ENCODE measurements at regions not wholly inside any gene's neighbourhood (a gene's known extent, or its start where the extent isn't known, plus 50 kb on each side); places are given as distances from the start of the nearest gene placed in this dataset.

GRCh38 chr13:74929436-74929835 is 552.5 kb downstream of the TBC1D4 start:
- no peak for DNase-seq
- Histone ChIP-seq H3K36me3 (no peaks in the 10 kb centered on the region), H3K9me3 (replicated peaks) (peaks cover 36% of the 10 kb centered on the region), H3K27ac (replicated peaks) (no peak overlapping the region), H3K4me1 (no peaks in the 10 kb centered on the region), H3K4me3 (no peak overlapping the region), H3K27me3 (ENCODE audit: low read depth) (no peaks in the 10 kb centered on the region)
- TF ChIP-seq CTCF (IDR thresholded peaks at IDR 0.05; ENCODE audit: borderline replicate concordance) = no peak
- intact Hi-C loops (cut with micrococcal nuclease) = no loop called here

GRCh38 chr13:74927823-74928222 is 554.1 kb downstream of the TBC1D4 start:
- no peaks in the 10 kb centered on the region for H3K4me1 ChIP-seq
- no peaks in the 10 kb centered on the region for H3K27me3 ChIP-seq (ENCODE audit: low read depth)
- no peak for DNase-seq
- no peaks in the 10 kb centered on the region for H3K36me3 ChIP-seq
- TF ChIP-seq CTCF (IDR thresholded peaks at IDR 0.05; ENCODE audit: borderline replicate concordance) = no peak
- intact Hi-C loops (cut with micrococcal nuclease) = no loop called here
- no peak overlapping the region for H3K4me3 ChIP-seq
- H3K9me3 ChIP-seq (replicated peaks) = peaks cover 52% of the 10 kb centered on the region
- no peak overlapping the region for H3K27ac ChIP-seq (replicated peaks)

- DNase-seq = no peak
- H3K36me3 ChIP-seq = no peaks in the 10 kb centered on the region
- TF ChIP-seq CTCF (IDR thresholded peaks at IDR 0.05; ENCODE audit: borderline replicate concordance) = no peak
These were observed 559.0 kb downstream of the TBC1D4 start for GRCh38 chr13:74922963-74923362.

GRCh38 chr13:74921326-74921725 is 560.6 kb downstream of the TBC1D4 start:
- no peak for TF ChIP-seq CTCF (IDR thresholded peaks at IDR 0.05; ENCODE audit: borderline replicate concordance)
- intact Hi-C loops (cut with micrococcal nuclease) = no loop called here
- Histone ChIP-seq H3K36me3 (no peaks in the 10 kb centered on the region), H3K27me3 (ENCODE audit: low read depth) (no peaks in the 10 kb centered on the region), H3K9me3 (replicated peaks) (peaks cover 38% of the 10 kb centered on the region), H3K4me1 (no peaks in the 10 kb centered on the region), H3K27ac (replicated peaks) (no peak overlapping the region), H3K4me3 (no peak overlapping the region)
- no peak for DNase-seq

More at GRCh38 chr13:74922963-74923362, 559.0 kb downstream of the TBC1D4 start:
- Histone ChIP-seq H3K27me3 (ENCODE audit: low read depth) (no peaks in the 10 kb centered on the region), H3K9me3 (replicated peaks) (peaks cover 54% of the 10 kb centered on the region), H3K27ac (replicated peaks) (no peak overlapping the region), H3K4me1 (no peaks in the 10 kb centered on the region), H3K4me3 (no peak overlapping the region)
- intact Hi-C loops (cut with micrococcal nuclease) = no loop called here

- intact Hi-C loops (cut with micrococcal nuclease) = no loop called here
- Histone ChIP-seq H3K4me3 (no peak overlapping the region), H3K27me3 (ENCODE audit: low read depth) (no peaks in the 10 kb centered on the region), H3K27ac (replicated peaks) (no peak overlapping the region), H3K9me3 (replicated peaks) (peaks cover 36% of the 10 kb centered on the region), H3K36me3 (no peaks in the 10 kb centered on the region), H3K4me1 (no peaks in the 10 kb centered on the region)
- DNase-seq = no peak
- no peak for TF ChIP-seq CTCF (IDR thresholded peaks at IDR 0.05; ENCODE audit: borderline replicate concordance)
These were observed 561.0 kb downstream of the TBC1D4 start for GRCh38 chr13:74920920-74921319.

- intact Hi-C loops (cut with micrococcal nuclease) = no loop called here
- DNase-seq = no peak
- no peaks in the 10 kb centered on the region for H3K36me3 ChIP-seq
- H3K4me3 ChIP-seq = no peak overlapping the region
- H3K27ac ChIP-seq (replicated peaks) = no peak overlapping the region
- no peaks in the 10 kb centered on the region for H3K4me1 ChIP-seq
- TF ChIP-seq CTCF (IDR thresholded peaks at IDR 0.05; ENCODE audit: borderline replicate concordance) = no peak
- H3K9me3 ChIP-seq (replicated peaks) = peaks cover 30% of the 10 kb centered on the region
- H3K27me3 ChIP-seq (ENCODE audit: low read depth) = no peaks in the 10 kb centered on the region
These were observed 561.6 kb downstream of the TBC1D4 start for GRCh38 chr13:74920361-74920760.
